Muscle of leg (tissue), 3 donors: ENCODE measurements at regions not wholly inside any gene's neighbourhood (a gene's known extent, or its start where the extent isn't known, plus 50 kb on each side); places are given as distances from the start of the nearest gene placed in this dataset.
"Not testable (repeated sequence)": the region's sequence is repeated elsewhere in the genome, so short reads cannot be mapped to it uniquely, and the experiment has no call there.

Experiments used
- DNase-seq: peaks from one replicate; pipeline ENCODE4 v3.0.0; 2013
- H3K27ac ChIP-seq: one replicate; pipeline ENCODE4 v1.5.1; 2013; ENCODE audit warnings: mild to moderate bottlenecking, low read length, control low read depth
- H3K27me3 ChIP-seq: one replicate; pipeline ENCODE4 v1.6.1; 2013; ENCODE audit warnings: low read length; ENCODE audit not compliant: control insufficient read depth, insufficient read depth
- H3K36me3 ChIP-seq: one replicate; pipeline ENCODE4 v1.6.1; 2013; ENCODE audit warnings: low read length; ENCODE audit not compliant: control insufficient read depth, insufficient read depth
- H3K4me1 ChIP-seq: one replicate; pipeline ENCODE4 v1.6.1; 2013; ENCODE audit warnings: low read length; ENCODE audit not compliant: control insufficient read depth, insufficient read depth
- H3K4me3 ChIP-seq: one replicate; pipeline ENCODE4 v1.5.1; 2013; ENCODE audit warnings: low read length, control low read depth
- H3K9me3 ChIP-seq: replicated peaks from 2 replicates; pipeline ENCODE4 v1.6.1; 2013; ENCODE audit warnings: low read depth, low read length; ENCODE audit not compliant: control insufficient read depth
- WGBS: methylation state at CpG from one replicate; pipeline ENCODE4 v1.1.5; 2013; ENCODE audit warnings: missing lambda C conversion rate; ENCODE audit not compliant: insufficient coverage; 5-methylcytosine and 5-hydroxymethylcytosine counted together

DNA sequence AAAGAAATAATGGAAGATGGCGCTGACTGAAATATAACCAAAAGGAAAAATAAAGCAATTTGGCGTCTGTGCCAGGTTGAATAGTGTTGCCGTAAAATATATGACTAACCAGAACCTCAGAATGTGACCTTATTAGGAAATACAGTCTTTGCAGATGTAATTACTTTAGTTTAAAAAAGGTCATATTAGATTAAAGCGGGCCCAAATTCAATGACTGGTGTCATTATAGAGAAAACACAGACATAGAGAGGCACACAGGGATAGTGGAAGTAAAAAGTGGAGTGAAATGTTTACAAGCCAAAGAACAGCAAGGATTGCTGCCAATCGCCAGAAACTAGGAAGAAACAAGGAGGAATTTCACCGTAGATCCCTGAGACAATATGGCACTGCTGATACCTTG, 521.2 kb downstream of the FRK start:
- Histone ChIP-seq H3K36me3 (no peaks in the 10 kb centered on the region), H3K27ac (no peak overlapping the region), H3K4me1 (no peaks in the 10 kb centered on the region), H3K27me3 (no peaks in the 10 kb centered on the region), H3K4me3 (no peak overlapping the region), H3K9me3 (no peaks in the 10 kb centered on the region)
- DNase-seq = no peak
- WGBS = 67% methylated on average over 4 of the region's 6 CpGs

DNA sequence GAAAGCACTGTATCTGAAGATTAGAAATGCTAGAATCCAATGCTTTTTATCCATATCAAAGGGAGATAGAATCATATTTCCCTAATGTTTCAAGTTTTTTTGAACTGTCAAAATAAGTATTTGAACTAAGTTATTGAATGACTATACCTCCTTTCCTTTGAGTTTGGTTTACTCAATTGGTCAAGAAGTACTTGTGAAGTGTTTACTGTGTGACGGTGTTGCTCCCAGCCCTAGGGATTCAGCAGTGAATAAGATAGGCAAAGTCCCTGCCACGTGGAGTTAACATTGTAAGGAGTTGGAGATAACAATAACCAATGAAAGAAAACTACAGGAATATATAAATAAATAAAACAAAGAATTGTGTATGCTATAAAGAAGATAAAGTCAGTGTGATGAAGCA, 535.9 kb downstream of the FRK start:
- H3K4me1 ChIP-seq = no peaks in the 10 kb centered on the region
- no peaks in the 10 kb centered on the region for H3K36me3 ChIP-seq
- H3K4me3 ChIP-seq = no peak overlapping the region
- no peaks in the 10 kb centered on the region for H3K27me3 ChIP-seq
- WGBS = no CpG with 5 or more reads among the region's 2 CpGs
- no peak overlapping the region for H3K27ac ChIP-seq
- no peak for DNase-seq
- H3K9me3 ChIP-seq = peaks cover 4% of the 10 kb centered on the region

DNA sequence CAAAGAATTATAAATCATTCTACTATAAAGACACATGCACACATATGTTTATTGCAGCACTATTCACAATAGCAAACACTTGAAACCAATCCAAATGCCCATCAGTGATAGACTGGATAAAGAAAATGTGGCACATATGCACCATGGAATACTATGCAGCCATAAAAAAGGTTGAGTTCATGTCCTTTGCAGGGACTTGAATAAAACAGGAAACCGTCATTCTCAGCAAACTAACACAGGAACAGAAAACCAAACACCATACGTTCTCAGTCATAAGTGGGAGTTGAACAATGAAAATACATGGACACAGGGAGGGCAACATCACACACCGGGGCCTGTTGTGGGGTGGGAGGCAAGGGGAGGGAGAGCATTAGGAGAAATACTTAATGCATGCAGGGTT, 538.9 kb downstream of the FRK start:
- not testable (repeated sequence) for H3K4me3 ChIP-seq, DNase-seq, H3K9me3 ChIP-seq, H3K4me1 ChIP-seq, H3K27ac ChIP-seq, H3K36me3 ChIP-seq, H3K27me3 ChIP-seq
- WGBS = no CpG with 5 or more reads among the region's 3 CpGs

DNA sequence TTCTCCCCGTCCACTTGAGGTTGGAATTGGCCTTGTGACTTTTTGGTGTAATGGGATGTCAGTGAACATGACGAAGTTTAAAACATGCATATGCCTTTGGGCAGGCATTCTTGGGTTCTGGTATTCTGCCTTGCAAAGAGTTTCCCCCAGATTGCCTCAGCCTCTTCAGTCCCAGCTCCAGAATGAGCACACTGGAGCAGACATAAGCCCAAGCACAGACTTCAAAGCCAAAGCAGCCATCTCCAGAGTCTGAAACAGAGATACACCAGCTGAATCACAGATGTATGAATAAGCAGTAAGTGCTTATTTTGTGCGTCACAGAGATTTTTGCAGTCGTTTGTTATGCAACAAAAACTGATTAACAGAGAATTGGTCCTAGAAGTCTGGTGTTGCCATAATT, 546.0 kb downstream of the FRK start:
- Histone ChIP-seq H3K9me3 (no peaks in the 10 kb centered on the region), H3K4me3 (no peak overlapping the region), H3K27ac (no peak overlapping the region), H3K36me3 (no peaks in the 10 kb centered on the region), H3K27me3 (no peaks in the 10 kb centered on the region), H3K4me1 (no peaks in the 10 kb centered on the region)
- 0% methylated on average over 1 of the region's 4 CpGs for WGBS
- no peak for DNase-seq

DNA sequence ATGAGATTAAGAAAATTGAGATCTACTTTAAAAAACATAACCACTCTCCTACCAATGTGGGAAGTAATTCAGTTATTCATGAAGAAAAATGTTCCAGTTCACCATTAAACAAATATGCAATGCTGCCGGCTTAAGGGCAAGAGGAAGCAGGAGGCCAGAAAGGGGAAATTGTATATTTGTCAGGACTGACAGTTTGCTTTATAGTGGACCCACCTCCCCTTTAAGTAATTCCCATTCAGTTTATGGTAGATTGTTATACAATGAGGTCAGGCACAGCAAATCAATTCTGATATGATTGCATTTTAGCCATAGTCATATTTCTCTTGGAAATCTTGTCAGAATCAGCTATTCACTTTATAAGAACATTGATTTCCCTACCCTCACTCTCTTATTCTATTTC, 547.8 kb downstream of the FRK start:
- DNase-seq = no peak
- Histone ChIP-seq H3K27me3 (no peaks in the 10 kb centered on the region), H3K9me3 (no peaks in the 10 kb centered on the region), H3K27ac (no peak overlapping the region), H3K36me3 (no peaks in the 10 kb centered on the region), H3K4me1 (no peaks in the 10 kb centered on the region), H3K4me3 (no peak overlapping the region)
- WGBS = no CpG with 5 or more reads among the region's 1 CpG

DNA sequence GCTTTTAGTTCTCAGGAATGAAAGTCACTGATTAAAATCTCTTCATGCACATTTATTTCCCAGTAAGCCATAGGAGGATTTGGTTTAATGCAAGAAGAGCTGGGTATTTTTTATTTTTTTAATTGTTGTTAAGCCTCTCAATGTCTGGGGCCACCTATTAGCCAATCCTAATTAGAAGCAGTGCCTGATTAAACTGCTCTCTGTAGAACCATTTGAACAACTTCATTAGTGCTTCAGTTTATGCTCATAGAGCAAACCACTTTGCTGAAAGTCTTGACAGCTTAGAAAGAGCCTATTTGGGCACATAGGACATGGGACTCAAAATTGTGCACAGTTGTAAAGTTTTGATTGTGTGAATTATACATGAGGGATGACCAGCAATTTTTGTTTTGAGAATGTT, 548.9 kb downstream of the FRK start:
- Histone ChIP-seq H3K4me1 (no peaks in the 10 kb centered on the region), H3K27me3 (no peaks in the 10 kb centered on the region), H3K4me3 (no peak overlapping the region), H3K36me3 (no peaks in the 10 kb centered on the region), H3K9me3 (no peaks in the 10 kb centered on the region), H3K27ac (no peak overlapping the region)
- DNase-seq = no peak

DNA sequence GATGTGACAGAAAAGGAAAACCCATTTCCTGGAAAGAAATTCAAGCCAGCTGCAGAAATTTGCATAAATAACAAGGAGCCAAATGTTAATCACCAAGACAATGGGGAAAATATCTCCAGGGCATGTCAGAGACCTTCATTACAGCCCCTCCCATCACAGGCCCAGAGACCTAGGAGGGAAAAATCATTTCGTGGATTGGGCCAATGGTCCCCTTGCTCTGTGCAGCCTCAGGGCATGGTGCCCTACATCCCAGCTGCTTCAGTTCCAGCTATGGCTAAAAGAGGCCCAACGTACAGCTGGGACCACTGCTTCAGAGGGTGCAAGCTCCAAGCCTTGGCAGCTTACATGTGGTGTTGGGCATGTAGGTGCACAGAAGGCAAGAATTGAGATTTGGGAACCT, 558.3 kb downstream of the FRK start:
- not testable (repeated sequence) for H3K9me3 ChIP-seq, DNase-seq, H3K36me3 ChIP-seq, H3K27ac ChIP-seq, H3K27me3 ChIP-seq, H3K4me3 ChIP-seq, H3K4me1 ChIP-seq
- 57% methylated on average over 1 of the region's 2 CpGs for WGBS

DNA sequence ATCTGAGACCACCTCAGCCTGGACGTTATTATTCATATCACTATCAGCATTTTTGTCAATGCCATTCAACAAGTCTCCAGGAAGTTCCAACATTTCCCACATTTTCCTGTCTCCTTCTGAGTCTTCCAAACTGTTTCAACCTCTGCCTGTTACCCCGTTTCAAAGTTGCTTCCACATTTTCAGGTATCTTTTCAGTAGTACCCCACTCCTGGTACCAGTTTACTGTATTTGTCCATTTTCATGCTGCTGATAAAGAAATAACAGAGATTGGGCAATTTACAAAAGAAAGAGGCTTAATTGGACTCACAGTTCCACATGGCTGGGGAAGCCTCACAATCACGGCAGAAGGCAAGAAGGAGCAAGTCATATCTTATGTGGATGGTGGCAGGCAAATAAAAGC, 565.5 kb downstream of the FRK start:
- Histone ChIP-seq H3K27ac (no peak overlapping the region), H3K4me1 (no peaks in the 10 kb centered on the region), H3K4me3 (no peak overlapping the region), H3K27me3 (no peaks in the 10 kb centered on the region), H3K36me3 (no peaks in the 10 kb centered on the region), H3K9me3 (peaks cover 7% of the 10 kb centered on the region)
- 88% methylated on average over 2 of the region's 3 CpGs for WGBS
- DNase-seq = no peak

DNA sequence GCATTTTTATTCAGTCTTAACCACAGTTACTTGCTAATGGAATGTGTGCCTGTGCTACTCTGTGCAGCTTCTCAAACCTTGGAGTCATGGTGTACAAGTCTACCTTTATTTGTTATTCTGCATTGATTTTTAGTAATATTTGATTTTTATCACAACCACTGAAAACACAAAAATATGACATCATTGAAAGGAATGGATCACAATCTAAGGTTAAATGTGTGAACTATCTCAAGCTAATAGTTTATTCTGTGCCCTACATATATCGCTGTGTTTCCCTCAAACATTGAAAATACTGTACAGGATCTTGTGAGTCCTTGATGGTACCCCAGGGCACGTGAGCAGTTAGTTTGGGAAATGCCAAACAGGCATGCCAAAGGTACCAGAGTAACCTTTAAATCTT, 573.4 kb downstream of the FRK start:
- no peak overlapping the region for H3K4me3 ChIP-seq
- WGBS = 60% methylated on average over 1 of the region's 2 CpGs
- H3K27ac ChIP-seq = no peak overlapping the region
- H3K4me1 ChIP-seq = no peaks in the 10 kb centered on the region
- no peaks in the 10 kb centered on the region for H3K36me3 ChIP-seq
- no peak for DNase-seq
- no peaks in the 10 kb centered on the region for H3K27me3 ChIP-seq
- H3K9me3 ChIP-seq = no peaks in the 10 kb centered on the region

DNA sequence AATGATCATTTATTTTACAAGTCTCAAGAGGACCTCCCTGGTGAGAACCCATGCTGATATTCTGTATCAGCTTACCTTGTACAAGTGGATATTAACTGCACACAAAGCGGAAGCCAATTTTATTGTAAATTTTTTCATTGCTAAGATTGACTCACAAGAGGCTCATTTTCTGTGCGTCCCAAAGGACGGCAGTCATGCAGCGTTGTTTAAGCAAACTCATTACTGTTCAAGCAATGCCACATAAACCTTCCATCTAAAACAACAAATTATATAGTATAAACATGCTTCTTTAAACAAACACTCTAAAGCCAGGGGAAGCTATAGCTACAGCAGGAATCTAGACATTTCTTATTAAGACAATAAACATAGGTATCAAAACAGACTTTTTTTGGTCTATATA, 575.3 kb downstream of the FRK start:
- no peaks in the 10 kb centered on the region for H3K36me3 ChIP-seq
- no CpG with 5 or more reads among the region's 4 CpGs for WGBS
- H3K4me3 ChIP-seq = no peak overlapping the region
- no peak overlapping the region for H3K27ac ChIP-seq
- H3K4me1 ChIP-seq = no peaks in the 10 kb centered on the region
- no peaks in the 10 kb centered on the region for H3K9me3 ChIP-seq
- no peak for DNase-seq
- no peaks in the 10 kb centered on the region for H3K27me3 ChIP-seq

DNA sequence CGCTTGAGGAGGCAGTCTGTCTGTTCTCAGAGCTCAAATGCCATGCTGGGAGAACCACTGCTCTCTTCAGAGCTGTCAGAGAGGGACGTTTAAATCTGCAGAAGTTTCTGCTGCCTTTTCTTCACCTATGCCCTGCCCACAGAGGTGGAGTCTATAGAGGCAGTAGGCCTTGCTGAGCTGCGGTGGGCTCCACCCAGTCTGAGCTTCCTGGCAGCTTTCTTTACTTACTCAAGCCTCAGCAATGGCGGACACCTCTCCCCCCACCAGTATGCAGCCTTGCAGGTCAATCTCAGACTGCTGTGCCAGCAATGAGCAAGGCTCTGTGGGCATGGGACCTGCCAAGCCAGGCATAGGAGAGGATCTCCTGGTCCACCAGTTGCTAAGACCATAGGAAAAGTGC, 580.1 kb downstream of the FRK start:
- DNase-seq, H3K36me3 ChIP-seq, H3K9me3 ChIP-seq, H3K4me3 ChIP-seq, H3K27me3 ChIP-seq, H3K27ac ChIP-seq, H3K4me1 ChIP-seq: not testable (repeated sequence)
- 66% methylated on average over 2 of the region's 4 CpGs for WGBS
